ENCODE measurements at regions not wholly inside any gene's neighbourhood (a gene's known extent, or its start where the extent isn't known, plus 50 kb on each side); places are given as distances from the start of the nearest gene placed in this dataset.

DNA sequence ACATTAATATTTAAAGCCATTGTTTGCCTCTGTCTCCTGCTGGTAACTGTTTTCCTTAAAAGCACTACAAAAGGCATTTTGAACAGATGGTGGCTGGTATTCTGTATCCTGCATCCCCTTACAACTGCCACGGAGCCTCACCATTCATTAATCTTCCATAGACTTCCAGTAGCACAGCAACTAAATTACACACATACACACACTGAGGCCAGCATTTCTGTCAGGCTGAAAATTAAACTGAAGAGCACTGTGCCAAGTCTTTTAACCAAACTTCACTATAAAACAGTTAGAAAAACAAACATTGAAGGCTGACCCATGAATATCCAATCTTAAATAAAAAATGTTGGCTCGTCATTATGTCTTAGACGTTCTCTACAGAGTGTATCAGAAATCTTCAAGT, 697.8 kb downstream of the DACH1 start:
- DNase-seq (ENCODE audit: extremely low spot score), result no peak
- ChIA-PET CTCF (no interaction called here), POLR2A (no interaction called here)
- TF ChIP-seq, protein P1, sequence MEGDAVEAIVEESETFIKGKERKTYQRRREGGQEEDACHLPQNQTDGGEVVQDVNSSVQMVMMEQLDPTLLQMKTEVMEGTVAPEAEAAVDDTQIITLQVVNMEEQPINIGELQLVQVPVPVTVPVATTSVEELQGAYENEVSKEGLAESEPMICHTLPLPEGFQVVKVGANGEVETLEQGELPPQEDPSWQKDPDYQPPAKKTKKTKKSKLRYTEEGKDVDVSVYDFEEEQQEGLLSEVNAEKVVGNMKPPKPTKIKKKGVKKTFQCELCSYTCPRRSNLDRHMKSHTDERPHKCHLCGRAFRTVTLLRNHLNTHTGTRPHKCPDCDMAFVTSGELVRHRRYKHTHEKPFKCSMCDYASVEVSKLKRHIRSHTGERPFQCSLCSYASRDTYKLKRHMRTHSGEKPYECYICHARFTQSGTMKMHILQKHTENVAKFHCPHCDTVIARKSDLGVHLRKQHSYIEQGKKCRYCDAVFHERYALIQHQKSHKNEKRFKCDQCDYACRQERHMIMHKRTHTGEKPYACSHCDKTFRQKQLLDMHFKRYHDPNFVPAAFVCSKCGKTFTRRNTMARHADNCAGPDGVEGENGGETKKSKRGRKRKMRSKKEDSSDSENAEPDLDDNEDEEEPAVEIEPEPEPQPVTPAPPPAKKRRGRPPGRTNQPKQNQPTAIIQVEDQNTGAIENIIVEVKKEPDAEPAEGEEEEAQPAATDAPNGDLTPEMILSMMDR (IDR thresholded peaks at IDR 0.05; ENCODE audit: control extremely low read depth, extremely low read depth, low read depth, missing control alignments), result no peak

DNA sequence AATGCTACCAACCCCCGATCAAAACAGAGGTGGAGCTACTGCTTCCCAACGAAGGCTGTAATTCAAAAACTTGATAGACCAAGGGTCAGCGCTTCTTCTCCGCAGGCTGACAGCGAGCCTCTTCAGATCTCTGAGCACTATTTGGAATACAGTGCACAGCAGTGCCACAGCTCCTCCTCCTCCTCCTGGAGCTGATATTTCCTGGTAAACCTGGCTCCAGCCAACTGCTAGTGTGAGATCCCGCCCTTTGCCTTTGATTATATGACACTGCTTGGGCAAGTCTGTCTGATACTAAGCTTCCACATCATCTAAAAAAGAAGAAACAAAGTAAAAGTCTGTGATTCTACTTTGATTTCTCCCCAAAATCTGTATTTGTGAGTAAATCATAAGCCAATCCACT, 710.5 kb downstream of the DACH1 start:
- ChIA-PET CTCF (no interaction called here), POLR2A (no interaction called here)
- no peak for DNase-seq (ENCODE audit: extremely low spot score)
- TF ChIP-seq, protein P1 (IDR thresholded peaks at IDR 0.05; ENCODE audit: control extremely low read depth, extremely low read depth, low read depth, missing control alignments), result no peak

DNA sequence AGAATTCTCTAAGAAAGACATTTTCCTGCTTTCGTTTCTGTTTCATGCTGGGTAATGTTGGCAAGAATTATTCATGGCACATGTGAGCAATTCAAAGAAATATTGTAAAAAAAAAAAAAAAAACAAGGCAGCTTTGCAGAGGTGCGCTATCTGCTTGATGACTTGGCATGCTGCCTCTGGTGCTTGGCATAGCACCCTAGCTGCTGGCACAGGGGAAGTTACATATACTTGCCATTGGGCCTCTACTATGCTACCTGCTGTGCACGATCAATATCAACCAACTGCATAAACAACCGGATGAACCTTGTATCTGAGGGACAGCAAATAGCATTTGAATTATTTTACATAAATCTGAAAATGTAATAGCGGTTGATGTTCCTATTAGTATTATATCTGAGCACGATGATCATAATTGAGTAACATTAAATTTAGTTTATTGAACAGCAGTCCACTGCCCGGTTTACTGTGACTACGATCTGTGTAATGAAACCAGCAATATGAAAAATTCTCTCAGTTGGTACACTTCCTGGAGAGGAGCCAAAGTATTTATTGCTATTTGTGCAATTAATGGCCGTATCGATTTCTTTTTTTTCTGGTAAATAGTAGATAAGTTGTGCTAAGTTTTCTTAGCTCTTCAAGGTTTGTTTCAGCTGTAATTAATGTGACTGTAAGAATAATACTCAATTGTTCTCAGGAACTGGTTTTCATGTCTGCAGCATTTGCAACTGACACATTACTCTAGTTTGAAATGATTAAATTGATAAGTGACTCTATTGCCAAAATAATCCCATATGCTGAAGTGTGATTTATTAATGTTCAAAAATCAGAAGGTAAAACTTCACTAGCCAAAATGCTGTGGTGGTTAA, 717.3 kb downstream of the DACH1 start:
- no peak for DNase-seq (ENCODE audit: extremely low spot score)
- ChIA-PET POLR2A (no interaction called here), CTCF (interaction anchor here (0.8 to 1.8 kb wide), 2 partner anchors 16 to 17 kb away, joined by 3 to 4 read pairs; no protein-coding TSS in a partner anchor)
- TF ChIP-seq, protein P1 (IDR thresholded peaks at IDR 0.05; ENCODE audit: control extremely low read depth, extremely low read depth, low read depth, missing control alignments), result no peak

DNA sequence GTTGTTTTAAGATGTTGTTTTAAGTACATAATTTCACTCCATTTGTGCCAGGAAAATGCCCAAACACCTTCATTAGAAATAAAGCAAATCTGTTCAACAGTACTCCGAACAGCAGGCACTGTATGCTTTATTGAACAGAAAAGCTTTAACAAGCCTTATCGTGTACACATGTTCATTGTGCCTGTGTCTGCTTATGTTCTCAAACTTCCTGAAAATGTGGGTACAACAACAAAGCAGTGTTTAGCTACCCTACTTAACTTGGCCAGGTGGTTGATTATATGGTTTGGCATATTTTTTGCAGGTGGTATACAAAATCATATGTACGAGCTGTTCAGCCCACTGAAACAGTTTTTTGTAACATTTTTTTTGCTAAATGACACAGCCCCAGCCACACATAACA, 718.0 kb downstream of the DACH1 start:
- POLR2A ChIA-PET, result no interaction called here
- CTCF ChIA-PET, result interaction anchor here (0.8 to 1.8 kb wide), 2 partner anchors 15 to 17 kb away, joined by 3 to 4 read pairs; no protein-coding TSS in a partner anchor
- TF ChIP-seq, protein P1 (IDR thresholded peaks at IDR 0.05; ENCODE audit: control extremely low read depth, extremely low read depth, low read depth, missing control alignments), result no peak
- no peak for DNase-seq (ENCODE audit: extremely low spot score)

DNA sequence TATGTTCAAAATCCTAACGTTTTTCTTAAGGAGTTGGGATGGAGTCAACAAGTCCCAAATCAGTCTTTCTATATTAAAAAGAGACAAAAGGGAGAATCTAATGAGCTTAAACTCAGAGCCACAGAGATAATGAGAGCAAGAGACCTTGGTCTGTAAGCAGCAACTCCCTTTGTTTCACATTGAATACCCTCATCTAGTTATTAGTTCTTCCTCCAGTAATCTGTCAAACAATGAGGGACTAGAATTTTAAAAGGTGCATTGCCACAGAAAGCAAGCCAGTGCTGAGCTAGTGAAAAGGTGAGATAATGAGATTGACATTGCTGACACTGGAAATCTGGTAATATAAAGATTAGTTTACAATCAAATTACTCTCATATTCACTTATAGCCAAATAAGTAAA, 718.6 kb downstream of the DACH1 start:
- no peak for DNase-seq (ENCODE audit: extremely low spot score)
- POLR2A ChIA-PET, result no interaction called here
- TF ChIP-seq, protein P1 (IDR thresholded peaks at IDR 0.05; ENCODE audit: control extremely low read depth, extremely low read depth, low read depth, missing control alignments), result no peak
- CTCF ChIA-PET, result interaction anchor here (1.8 kb wide), 1 partner anchor 14 kb away, joined by 4 read pairs; no protein-coding TSS in a partner anchor

DNA sequence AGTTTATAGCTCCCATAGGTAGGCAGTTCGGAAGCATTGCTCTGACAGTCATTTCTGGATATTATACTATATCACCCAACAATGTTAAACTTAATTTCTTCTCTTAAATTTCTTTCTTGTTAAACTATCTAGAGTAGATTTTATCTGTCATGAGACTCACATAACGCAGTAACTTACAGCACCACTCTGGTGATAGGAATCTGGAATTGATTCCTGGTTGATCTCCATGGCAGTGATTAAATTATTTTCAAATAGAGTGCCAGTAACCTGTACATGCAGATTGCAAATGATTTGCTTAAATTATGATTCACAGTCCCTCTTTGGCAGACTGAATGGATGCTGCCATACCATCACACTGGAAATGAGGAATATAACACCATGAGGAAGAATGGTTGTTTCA, 722.1 kb downstream of the DACH1 start:
- TF ChIP-seq, protein P1 (IDR thresholded peaks at IDR 0.05; ENCODE audit: control extremely low read depth, extremely low read depth, low read depth, missing control alignments), result no peak
- CTCF ChIA-PET, result interaction anchor here (0.6 kb wide), 1 partner anchor 781 kb away, joined by 3 read pairs; no protein-coding TSS in a partner anchor
- no peak for DNase-seq (ENCODE audit: extremely low spot score)
- POLR2A ChIA-PET, result no interaction called here

Data from GM10248 (cell line).